Superior temporal gyrus (tissue), 1 donor: ENCODE measurements at regions not wholly inside any gene's neighbourhood (a gene's known extent, or its start where the extent isn't known, plus 50 kb on each side); places are given as distances from the start of the nearest gene placed in this dataset.
"Not testable (repeated sequence)": the region's sequence is repeated elsewhere in the genome, so short reads cannot be mapped to it uniquely, and the experiment has no call there.

ENCODE experiments used
- DNase-seq: peaks from one replicate; pipeline ENCODE4 v3.0.0-alpha.2; 2016; ENCODE audit errors: extremely low spot score

DNA sequence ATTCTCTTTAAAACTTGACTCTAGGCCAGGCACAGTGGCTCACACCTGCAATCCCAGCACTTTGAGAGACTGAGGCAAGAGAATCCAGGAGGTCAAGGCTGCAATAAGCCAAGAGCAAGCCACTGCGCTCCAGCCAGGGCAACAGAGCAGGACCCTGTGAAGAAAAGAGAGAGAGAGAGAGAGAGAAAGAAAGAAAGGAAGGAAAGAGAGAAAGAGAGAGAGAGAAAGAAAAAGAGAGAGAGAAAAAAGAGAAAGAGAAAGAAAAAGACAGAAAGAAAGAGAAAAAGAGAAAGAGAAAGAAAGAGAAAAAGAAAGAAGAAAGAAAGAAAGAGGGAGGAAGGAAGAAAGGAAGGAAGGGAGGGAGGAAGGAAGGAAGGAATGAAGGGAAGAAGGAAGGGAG lies 76.7 kb downstream of the RIN2 start:
- no peak for DNase-seq

DNA sequence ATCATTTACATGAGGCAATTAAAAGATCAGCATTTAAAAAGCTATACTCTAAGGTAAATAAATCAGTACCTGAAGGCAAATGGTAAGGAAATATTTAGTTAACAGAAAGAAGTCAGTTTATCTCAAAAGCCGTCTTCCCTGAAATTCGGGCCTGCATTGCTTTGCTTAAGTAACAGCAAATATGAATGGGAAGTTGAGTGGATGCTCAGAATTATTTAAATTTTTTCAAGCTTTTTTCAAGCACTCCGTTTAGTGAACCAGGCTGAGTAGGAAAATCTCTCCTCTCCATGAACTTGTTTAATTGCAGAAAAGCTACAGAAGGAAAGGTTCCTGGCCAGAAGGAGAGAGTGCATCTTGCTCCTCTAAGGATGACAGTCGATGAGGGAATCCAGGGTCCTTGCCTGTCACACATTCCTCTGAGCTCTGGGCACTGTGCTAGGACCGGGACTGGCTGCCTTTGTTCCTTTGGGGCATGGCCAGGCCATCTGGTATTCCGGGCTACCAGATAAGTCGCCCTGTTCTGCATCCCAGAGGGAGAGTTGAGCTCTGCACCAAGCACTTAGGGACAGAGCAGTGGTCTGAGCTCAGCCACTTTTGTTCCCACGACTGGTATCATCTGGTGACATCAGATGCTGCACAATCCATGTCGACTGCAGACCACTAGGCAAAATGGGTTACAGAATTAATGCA lies 77.6 kb downstream of the RIN2 start:
- peak; percentile 87 for DNase-seq

DNA sequence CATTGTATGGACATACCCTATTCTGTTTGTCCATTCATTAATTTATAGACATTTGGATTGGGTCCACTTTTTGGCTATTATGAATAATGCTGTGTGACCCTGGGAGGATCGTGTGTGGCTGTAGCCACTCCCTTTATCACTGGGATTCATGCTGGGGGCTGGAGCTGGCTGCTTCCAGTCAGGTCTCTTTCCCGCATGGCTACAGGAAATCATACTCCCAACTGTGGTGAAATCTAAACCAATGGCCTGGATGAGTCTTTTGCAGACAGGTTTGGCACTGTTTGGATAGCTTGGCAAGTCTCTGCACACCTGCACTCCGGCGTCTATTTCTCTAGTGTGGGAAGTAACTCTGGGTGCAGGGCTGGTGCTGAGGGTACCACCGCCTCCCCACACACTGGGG lies 80.4 kb downstream of the RIN2 start:
- no peak for DNase-seq

DNA sequence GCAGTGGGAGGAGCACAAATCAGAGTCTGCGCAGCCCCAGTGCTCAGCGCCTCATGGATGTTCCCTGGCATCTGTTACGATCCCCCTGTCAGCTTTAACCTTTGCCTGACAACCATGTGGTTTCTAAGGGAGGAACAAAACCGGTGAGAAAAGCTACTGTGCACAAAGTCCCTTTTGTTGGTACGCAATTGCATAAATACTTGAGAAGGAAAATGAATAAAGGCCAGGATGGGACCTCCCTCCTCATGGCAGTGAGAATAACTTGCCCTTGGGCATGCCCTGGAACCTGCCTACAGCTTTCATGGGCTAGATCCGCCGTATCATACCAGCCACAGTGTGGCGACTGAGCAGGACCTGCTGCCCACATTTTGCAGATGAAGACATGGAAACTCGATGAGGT lies 81.0 kb downstream of the RIN2 start:
- no peak for DNase-seq

DNA sequence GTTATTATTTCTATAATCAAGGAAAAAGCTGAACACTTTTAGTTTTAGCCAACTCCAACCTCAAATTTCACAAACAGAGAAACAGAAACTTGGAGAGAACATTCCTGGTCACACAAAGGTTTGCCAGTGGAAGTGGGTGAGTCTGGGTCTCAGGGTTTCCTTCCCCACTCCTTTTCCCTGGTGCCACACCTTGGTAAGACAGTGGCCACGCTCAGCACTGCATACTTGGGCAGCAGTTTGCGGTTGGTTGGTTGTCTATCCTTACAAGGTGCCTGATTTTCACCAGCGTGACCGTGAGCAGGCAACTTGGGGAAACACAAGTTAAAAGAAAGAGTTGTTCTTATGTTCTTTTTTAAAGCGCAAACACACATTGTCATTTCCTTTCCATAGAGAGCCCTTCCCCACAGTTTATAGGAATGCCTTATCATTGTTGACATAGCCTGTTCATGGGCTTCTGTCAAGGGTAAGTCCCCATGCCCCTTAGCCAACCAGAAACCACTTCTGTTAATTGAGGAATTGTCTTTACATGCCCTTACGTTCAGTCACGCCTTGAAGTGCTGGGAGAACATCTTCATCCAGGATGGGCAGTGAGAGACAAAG lies 82.2 kb downstream of the RIN2 start:
- DNase-seq, result no peak

DNA sequence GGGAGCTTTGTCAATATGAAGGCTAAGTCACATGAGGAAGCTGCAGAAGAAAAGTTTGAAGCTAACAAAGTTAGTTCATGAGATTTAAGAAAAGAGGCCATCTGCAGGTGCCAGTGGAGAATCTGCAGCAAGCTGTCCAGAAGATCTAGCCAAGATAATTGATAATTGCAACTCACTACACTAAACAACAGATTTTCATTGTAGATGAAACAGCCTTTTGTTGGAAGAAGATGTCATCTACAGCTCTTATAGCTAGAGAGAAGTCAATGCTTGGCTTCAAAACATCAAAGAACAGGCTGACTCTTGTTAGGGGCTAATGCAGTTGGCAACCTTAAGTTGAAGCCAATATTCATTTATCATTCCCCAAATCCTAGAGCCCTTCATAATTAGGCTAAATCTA lies 83.7 kb downstream of the RIN2 start:
- peak; percentile 36 for DNase-seq

DNA sequence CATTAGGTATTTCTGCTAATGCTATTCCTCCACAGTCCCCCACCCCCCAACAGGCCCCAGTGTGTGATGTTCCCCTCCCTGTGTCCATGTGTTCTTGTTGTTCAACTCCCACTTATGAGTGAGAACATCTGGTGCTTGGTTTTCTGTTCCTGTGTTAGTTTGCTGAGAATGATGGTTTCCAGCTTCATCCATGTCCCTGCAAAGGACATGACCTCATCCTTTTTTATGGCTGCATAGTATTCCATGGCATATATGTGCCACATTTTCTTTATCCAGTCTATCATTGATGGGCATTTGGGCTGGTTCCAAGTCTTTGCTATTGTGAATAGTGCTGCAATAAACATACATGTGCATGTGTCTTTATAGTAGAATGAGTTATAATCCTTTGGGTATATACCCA lies 86.8 kb downstream of the RIN2 start:
- DNase-seq, result not testable (repeated sequence)

DNA sequence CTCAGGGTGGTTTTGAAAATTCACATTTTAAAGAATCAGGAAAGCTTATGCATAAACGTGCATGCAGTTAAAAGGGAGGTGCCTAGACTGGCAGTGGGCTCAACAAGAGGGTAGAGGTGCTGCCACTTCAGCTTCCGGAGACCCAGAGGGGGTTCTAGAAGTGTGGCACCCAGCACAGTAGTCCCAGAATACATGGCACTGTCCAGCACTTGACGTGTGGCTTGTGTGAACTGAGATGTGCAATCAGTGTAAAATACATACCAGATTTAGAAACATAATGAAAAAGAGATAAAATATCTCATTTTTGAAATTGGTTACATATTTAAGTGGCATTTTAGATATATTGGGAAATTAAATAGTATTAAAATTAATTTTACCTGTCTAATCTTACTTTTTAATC lies 89.3 kb downstream of the RIN2 start:
- DNase-seq, result no peak

DNA sequence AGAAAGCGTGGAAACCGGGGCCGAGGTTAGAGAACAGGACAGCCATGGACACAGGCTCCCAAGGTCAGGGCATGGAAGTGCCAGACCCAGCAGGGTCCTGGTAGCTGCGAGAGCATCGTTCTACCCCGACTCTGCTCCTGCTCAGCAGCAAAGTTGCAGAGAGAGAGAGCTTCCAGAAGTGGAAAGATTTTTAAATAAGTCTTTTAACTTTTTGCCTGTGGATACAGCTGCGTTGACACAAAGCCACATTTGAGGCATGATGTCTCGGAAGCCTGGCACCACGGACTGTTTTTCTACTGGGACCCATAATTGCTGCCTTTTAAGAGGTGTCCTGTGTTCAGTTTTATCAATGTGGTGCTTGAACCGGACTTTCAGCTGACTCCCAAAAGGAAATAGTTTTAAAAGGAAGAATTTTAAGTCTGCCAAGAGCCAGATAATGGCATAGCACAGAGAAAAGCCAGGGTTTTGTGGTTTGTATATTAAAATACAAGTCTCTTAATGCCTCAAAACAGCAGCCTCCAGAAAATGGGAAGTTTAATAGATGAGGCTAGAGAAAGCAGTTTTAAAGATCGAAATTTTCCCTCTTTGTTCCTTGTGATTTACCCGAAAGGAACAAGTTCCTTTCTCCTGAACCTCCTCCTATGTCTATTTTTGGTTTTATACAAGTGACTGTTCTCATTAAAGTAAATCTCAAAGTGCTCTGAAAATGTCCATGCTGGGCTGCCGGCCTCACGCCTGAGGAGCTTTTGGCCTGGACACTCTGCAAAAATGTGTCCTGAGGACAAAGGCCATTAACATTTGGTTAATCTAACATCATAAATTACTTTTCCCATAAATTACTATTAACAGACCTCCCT lies 91.5 kb downstream of the RIN2 start:
- peak; percentile 81 for DNase-seq

DNA sequence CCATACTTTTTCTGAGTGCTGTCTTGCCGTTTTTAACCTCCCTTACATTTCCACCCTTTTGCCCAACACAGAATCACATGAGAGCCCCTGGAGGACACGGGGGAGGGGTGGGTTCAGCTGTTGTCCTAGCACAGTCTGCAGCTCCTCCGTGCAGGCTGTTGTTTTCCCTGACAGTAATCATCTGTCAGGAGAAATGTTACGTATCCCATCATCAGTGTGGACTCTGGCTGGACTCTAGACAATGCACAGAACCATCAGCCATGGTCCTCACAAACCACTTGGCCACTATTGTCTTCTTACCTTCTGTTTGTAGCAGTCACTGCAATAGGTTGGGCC lies 92.1 kb downstream of the RIN2 start:
- peak; percentile 66 for DNase-seq

DNA sequence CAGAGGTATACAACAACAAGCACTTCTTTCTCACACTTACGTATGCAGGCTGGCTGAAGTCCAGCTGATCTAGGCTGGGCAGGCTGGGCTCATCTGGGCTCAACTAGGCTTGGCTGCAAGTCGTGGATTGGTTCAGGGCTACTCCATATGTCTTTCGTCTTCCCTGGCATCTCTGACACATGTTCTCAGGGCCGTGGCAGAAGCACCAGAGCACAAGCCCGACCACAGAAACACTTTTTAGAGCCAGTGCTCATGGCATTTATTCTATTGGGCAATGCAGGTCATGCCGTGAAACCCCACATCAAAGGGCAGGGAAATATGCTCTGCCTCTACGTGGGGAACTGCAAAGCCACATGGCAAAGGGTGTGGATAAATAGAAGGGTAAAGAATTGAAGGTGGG lies 93.8 kb downstream of the RIN2 start:
- DNase-seq, result no peak

DNA sequence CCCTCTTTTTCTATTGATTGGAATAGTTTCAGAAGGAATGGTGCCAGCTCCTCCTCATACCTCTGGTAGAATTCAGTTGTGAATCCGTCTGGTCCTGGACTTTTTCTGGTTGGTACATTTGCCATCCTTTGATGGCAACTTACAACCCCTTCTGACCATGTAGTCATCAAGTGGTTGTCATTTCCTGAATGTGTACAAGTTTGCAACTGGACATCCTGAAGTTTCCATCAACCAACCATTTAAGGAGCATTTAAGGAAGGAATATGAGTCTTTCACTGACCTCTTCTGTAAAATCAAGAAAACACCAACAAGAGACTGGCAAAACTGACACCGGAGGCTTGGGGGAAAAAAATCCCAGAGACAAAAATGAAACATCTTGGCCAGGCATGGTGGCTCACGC lies 97.4 kb downstream of the RIN2 start:
- DNase-seq, result no peak

DNA sequence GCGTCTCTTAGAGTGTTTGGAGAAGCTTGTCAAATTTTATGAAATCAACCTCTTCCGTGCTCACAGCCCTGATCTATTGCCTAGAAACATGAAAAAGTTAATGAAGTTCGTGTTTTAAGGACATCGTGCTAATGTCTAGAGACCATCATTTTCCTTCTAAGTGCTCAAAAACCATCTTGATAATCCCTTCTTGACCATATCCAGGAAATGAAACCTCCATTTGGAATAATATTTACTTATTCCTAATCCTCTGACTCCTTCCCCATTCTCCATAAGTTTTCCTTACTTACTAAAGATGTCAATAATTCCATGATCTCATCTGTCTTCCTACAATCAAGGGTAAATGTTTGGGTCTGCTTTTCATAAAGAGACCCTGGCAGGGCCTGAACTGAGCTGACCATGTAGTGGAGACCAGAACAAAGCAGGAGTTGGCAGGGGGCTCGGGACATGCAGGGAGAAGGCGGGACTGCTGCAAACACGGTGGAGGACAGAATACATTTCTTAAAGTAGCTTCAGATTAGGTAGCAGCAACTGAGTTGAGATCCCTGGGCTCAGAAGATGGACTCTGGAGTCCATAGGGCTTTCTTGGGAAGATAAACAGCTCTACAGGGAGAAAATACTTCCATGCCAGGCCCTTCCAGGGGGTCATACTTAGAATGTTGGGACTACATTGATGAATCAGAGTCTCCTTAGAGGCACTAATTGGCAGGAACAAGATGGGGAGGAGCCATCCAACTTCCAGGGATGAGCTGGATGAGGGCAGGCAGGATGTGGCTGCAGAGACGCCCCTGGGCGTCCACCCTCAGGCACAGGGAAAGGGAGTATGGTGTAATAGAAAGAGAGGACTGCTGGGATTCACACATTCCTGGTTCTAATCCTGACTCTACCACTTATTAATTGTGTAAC lies 100.7 kb downstream of the RIN2 start:
- DNase-seq, result no peak

DNA sequence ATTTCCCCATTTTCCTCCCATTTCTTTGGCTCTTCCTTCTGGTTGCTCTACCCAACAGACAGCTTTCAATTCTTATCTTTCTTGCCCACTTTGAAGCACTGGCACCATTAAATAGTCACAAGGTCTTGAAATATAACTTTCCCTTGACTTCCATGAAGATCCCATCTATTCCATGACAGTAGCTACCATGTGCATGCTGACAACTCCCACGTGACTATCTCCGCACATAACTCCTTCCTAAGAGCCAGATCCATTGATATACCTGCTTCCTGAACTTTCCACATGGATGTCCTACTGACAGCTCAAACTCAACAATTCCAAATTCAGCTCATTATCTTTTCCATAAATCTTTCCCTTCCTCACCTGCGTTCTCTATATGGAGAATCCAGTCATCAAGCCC lies 101.4 kb downstream of the RIN2 start:
- no peak for DNase-seq

DNA sequence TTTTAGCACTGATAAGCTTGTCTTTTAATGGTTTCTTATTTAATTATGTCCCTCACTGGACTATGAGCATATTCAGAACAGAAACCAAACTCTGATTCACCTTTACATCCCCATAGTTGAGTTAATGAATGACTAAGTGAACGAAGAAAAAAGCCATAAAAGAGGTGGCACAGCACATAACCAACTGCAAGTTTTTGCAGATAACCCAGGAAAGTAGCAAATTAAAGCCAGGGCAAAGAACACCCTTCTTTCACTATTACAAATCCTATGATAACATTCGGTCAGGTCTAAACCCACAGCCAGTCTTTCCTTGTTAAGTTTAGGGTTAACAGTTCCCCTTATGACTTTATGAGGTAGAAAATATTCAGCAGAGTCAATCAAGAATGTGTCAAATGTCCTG lies 102.7 kb downstream of the RIN2 start:
- no peak for DNase-seq

DNA sequence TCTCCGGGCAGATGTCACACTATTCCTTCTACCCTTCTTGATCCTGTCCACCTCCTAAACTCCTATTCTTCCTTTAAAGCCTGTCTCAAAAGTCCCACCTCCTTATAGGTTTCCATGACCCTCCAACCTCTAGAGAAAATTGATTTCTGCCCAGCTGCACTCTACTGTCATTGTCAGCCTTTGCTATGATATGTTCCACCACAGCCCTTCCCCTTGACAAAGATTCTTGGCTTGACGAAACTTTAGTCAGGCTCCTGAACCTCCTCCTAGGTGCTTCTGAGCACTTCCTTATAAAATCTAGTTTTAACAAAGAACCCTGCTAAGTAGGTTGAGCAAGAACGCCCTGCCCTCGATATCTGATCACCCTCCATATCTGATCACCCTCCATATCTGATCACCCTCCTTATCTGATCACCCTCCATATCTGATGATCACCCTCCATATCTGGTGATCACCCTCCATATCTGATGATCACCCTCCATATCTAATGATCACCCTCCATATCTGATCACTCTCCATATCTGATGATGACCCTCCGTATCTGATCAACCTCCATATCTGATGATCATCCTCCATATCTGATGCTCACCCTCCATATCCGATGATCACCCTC lies 103.2 kb downstream of the RIN2 start:
- no peak for DNase-seq

DNA sequence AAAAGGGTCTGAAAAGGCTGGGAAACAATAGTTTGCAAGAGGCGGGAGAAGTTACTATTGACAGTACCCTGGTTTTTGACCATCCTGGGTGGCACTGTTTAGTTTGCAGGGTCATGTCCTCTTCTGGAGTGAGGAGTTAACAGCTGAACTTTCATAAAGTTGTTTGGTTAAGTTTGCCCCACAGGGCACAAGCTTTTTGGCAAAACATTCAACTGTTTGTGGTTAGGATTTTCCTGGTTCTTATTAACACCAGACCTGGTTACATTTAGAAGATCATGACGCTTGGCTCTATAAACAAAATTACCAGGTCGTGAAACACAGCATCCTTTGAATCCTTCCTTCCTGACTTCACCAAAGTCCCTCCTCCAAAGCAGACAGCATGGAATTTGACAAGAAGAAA lies 106.1 kb downstream of the RIN2 start:
- no peak for DNase-seq

DNA sequence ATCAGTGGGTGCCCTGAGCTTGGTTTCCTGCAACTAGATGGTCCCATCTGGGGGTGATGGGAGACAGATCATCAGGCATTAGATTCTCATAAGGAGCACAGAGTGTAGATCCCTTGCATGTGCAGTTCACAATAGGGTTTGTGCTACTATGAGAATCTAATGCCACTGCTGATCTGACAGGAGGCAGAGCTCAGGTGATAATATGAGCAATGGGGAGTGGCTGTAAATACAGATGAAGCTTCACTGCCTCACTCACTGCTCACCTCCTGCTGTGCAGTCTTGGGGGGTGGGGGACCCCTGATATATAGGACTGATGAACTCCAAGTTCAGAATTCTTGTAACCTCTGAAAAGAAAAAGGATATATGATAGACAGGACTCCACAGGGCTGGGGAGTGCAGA lies 108.0 kb downstream of the RIN2 start:
- no peak for DNase-seq

DNA sequence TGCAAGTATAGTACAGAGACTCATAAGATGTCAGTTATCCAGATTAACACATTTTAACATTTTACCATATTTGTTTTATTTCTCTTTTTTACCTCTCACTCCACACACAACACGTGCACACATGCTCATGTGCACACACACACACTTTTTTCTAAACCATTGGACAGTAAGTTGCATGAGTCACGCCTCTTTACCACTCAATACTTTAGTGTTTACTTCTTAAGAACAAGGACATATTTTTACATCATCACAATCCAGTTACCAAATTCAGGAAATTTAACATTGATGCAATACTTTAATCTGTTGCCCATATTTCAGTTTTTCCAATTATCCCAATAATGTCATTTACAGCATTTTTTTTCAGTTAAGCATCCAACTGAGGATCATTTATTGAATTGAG lies 109.0 kb downstream of the RIN2 start:
- no peak for DNase-seq

DNA sequence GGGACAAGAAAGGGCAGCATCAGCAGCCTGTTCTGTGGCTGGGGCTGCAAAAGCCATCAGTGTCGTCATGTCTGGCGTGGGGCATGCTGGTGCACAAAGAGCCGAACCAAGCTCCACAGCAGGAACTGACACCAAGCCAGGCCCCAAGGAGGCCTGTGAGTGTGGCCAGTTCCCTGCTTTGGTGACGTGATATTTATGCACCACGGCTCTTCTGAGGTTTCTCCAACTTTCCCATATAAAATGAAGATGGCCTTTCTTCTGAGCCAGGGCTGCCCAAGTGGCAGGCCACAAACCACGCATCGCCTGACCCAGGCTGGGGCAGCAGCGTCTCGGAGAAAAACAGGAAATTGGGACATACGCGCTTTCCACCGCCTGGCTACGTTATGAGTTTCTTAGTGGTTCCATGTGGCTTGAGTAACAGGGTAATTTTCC lies 109.9 kb downstream of the RIN2 start:
- no peak for DNase-seq

DNA sequence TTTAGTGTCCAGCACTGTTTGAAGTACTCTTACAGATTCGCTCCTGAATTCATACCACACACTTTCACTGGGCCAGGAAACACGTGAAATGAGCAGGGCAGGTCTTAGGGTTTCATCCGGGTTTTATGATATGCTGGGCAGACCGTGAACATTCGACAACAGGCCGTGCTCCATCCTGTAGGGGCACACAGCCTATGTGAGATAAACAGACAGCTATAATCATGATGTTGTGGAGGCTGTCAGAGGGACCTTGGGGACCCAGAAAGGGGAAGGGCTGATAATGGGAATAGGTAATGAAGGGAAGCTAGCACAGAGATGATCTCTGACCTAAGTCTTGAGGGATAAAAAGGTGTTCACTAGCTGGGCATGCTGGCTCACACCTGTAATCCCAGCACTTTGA lies 110.4 kb downstream of the RIN2 start:
- no peak for DNase-seq

DNA sequence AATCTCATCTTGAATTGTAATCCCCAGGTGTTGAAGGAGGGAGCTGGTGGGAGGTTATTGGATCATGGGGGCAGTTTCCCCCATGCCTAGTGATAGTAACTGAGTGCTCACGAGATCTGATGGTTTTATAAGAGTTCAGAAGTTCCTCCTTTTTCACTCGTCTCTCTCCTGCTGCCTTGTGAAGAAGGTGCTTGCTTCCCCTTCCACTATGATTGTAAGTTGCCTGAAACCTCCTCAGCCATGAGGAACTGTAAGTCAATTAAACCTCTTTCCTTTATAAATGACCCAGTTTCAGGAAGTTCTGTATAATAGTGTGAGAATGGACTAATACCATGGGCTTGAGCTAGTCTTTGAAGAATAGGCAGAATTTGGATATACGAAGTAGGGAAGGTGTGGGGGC lies 113.9 kb downstream of the RIN2 start:
- DNase-seq, result no peak
